ENCODE measurements at regions not wholly inside any gene's neighbourhood (a gene's known extent, or its start where the extent isn't known, plus 50 kb on each side); places are given as distances from the start of the nearest gene placed in this dataset.

DNA sequence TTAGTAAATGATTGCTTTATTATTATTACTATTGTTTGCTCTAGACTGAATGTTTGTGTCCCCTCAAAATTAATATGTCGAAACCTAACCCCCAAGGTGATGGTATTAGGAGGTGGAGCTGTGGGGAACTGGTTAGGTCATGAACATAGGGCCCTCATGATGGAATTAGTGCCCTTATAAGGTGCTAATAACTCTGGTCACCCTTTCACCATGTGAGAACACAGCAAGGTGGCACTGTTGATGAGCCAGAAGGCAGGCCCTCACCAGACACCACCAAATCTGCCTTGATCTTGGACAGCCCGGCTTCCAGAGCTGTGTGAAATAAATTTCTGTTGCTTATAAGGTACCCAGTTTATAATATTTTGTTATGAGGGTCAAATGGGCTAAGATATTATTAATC, 95.8 kb downstream of the BDNF start:
- TF ChIP-seq CTCF (IDR thresholded peaks at IDR 0.05) (no peak), POLR2A (IDR thresholded peaks at IDR 0.05) (no peak), POLR2AphosphoS5 (IDR thresholded peaks at IDR 0.05) (no peak)
